Epithelial cell of proximal tubule (primary cell): ENCODE measurements at regions not wholly inside any gene's neighbourhood (a gene's known extent, or its start where the extent isn't known, plus 50 kb on each side); places are given as distances from the start of the nearest gene placed in this dataset.

Source experiments
- DNase-seq: peaks from one replicate; pipeline ENCODE4 v3.0.0-alpha.2; 2011; ENCODE audit warnings: low read depth
- H3K4me3 ChIP-seq: 2 replicates; pipeline ENCODE4 v1.5.1; 2011; ENCODE audit warnings: low read depth, mild to moderate bottlenecking, low read length
- TF ChIP-seq, protein P1 (sequence below): conservative IDR thresholded peaks from 2 replicates; pipeline ENCODE4 v1.5.1; 2012; ENCODE audit warnings: low read depth, mild to moderate bottlenecking, low read length

DNA sequence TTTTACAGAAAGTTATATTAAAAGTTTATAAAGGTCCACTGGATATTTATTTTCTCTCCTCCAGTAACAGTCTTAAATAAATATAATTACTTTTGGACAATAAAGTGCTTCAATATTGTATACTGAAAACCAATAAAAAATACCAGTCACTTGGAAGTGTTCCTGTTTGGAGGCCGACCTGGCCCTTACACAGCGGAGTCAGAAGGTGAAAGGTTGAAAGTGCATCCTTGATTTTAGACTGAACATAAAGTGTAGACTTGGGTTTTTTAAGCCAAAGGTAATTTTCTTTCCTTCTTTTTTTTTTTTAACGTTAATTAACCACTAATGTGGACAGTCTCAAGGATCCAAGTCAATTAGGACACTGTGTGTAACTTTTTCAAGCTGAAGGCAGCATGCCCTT lies 152.3 kb upstream of the TBX18 start:
- no peak overlapping the region for H3K4me3 ChIP-seq
- DNase-seq: no peak
- TF ChIP-seq, protein P1, sequence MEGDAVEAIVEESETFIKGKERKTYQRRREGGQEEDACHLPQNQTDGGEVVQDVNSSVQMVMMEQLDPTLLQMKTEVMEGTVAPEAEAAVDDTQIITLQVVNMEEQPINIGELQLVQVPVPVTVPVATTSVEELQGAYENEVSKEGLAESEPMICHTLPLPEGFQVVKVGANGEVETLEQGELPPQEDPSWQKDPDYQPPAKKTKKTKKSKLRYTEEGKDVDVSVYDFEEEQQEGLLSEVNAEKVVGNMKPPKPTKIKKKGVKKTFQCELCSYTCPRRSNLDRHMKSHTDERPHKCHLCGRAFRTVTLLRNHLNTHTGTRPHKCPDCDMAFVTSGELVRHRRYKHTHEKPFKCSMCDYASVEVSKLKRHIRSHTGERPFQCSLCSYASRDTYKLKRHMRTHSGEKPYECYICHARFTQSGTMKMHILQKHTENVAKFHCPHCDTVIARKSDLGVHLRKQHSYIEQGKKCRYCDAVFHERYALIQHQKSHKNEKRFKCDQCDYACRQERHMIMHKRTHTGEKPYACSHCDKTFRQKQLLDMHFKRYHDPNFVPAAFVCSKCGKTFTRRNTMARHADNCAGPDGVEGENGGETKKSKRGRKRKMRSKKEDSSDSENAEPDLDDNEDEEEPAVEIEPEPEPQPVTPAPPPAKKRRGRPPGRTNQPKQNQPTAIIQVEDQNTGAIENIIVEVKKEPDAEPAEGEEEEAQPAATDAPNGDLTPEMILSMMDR: no peak

GRCh38 chr6:84912472-84913322 lies 148.3 kb upstream of the TBX18 start:
- no peak for DNase-seq
- TF ChIP-seq, protein P1: no peak
- H3K4me3 ChIP-seq: no peak overlapping the region

DNA sequence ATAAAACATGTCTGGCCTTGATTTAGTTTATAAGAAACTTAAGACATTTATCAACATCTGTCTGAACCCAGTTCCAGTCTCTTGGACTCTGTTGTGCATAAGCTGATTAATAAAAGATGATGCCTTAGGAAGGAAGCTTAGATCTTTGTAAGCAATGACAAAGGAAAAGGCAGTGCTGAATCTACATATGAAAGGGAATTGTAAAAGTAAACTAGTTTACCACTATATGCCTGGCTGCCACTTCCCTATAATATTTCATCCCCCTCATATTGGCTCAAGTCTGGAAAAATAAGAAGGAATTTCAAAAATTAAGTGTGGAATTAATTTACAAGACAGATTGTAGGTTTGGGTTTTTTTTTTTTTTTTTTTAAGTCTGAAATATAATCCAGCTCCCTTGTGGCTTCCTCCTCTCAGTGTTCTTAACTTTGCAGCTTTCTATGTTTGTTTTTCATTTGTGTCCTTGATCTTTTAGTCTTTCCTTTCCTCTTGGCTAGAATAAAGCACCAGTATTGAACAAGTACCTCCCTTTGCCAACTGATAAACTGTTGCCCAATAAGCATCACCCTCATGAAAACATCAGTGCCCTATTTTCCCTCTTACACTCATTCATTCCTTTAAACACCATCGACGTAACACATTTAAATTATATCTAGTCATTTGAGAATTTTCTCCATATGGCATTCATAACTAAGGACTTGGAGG lies 146.7 kb upstream of the TBX18 start:
- TF ChIP-seq, protein P1: no peak
- DNase-seq: no peak

DNA sequence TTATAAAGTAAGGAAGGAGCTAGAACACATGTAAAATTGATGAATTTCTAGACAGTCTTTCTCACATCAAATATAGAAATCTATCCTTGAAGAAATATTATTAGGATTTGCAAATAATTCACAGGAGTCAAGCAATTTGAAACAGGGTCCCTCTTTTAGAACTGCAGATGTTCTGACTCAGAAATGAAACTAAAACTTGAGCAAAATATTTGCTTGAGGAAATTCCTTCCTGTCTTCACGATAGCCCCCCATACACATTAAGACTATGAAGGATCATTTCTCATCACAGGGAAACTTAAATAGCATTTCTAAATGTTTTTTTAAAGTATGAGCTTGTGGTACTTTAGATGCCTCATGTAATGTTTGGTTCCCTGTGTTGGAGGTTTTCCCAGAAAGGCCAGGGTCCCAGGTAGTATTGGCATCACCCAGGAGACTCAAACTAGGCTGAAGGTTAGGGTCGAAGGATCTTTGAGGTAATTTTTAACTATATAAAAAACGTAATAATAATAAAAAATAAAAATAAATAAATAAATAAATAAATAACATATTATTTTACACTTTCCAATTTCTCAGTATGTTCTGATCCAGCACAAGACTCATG lies 144.0 kb upstream of the TBX18 start:
- TF ChIP-seq, protein P1: no peak
- no peak for DNase-seq
- no peak overlapping the region for H3K4me3 ChIP-seq

More for the DNA sequence above, 146.7 kb upstream of the TBX18 start:
- H3K4me3 ChIP-seq: no peak overlapping the region

DNA sequence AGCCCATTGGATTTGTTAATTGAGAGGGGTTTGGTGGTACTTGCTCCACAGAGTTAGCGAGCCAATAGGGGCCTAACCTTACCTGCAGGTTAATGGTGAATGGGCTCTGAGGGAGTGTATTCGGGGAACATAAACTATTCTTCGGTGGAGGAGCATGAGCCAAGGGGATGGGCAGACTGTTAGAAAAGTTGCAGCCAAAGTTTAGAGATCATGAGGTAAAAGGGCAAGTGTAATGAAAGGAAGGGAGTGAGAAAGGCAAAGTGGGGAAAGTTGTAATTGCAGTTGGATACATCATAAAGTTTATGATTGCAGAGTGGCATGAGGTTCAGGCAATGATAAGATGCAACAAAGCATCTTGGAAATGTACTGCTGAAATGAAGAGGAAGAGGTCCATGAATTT lies 142.1 kb upstream of the TBX18 start:
- DNase-seq: no peak
- TF ChIP-seq, protein P1: no peak
- no peak overlapping the region for H3K4me3 ChIP-seq

- TF ChIP-seq, protein P1: no peak
- no peak for DNase-seq
- H3K4me3 ChIP-seq: no peak overlapping the region
These were observed 141.4 kb upstream of the TBX18 start for GRCh38 chr6:84905823-84906222.
